ENCODE measurements at regions not wholly inside any gene's neighbourhood (a gene's known extent, or its start where the extent isn't known, plus 50 kb on each side); places are given as distances from the start of the nearest gene placed in this dataset.

GRCh38 chr15:38190501-38190900 lies 62.1 kb upstream of the SPRED1 start:
- Histone ChIP-seq H3K27ac (ENCODE audit: low read depth, low read length) (no peak overlapping the region), H3K9me2 (ENCODE audit: insufficient read depth) (no peaks in the 10 kb centered on the region), H3K9me3 (ENCODE audit: control insufficient read depth in 1 of 2, insufficient read depth in 1 of 2, low read depth in 1 of 2, low read length in 2 of 2) (no peaks in the 10 kb centered on the region), H3K9ac (ENCODE audit: low read length) (no peak overlapping the region), H3K27me3 (ENCODE audit: insufficient read depth, low read length) (peaks cover 26% of the 10 kb centered on the region), H3K79me2 (ENCODE audit: insufficient read depth, low read length) (no peaks in the 10 kb centered on the region), H3K4me2 (ENCODE audit: low read length) (no peak overlapping the region), H3K4me3 (replicated peaks in 1 of 2; ENCODE audit: low read depth in 1 of 2, low read length in 2 of 2) (no peak overlapping the region), H3K4me1 (ENCODE audit: control insufficient read depth in 1 of 2, insufficient read depth in 2 of 2, low read length in 2 of 2) (no peaks in the 10 kb centered on the region), H3K36me3 (ENCODE audit: control insufficient read depth in 1 of 2, insufficient read depth in 2 of 2, low read length in 2 of 2) (no peaks in the 10 kb centered on the region), H4K20me1 (ENCODE audit: insufficient read depth) (no peaks in the 10 kb centered on the region), H2AFZ (ENCODE audit: low read depth, low read length, poor library complexity, severe bottlenecking) (no peak overlapping the region)
- TF ChIP-seq CBX3 (IDR thresholded peaks at IDR 0.05; ENCODE audit: low read depth): no peak
- no peak for TF ChIP-seq EGR1 (IDR thresholded peaks at IDR 0.05; ENCODE audit: low read depth)
- TF ChIP-seq ATF3 (IDR thresholded peaks at IDR 0.05): no peak
- TF ChIP-seq MAX (IDR thresholded peaks at IDR 0.05): no peak
- TF ChIP-seq FOSL1 (IDR thresholded peaks at IDR 0.05; ENCODE audit: low read depth): no peak
- no peak for TF ChIP-seq ZFX (IDR thresholded peaks at IDR 0.05)
- TF ChIP-seq CEBPB (IDR thresholded peaks at IDR 0.05; ENCODE audit: low read depth): no peak
- no peak for TF ChIP-seq RAD21 (IDR thresholded peaks at IDR 0.05; ENCODE audit: low read depth)
- TF ChIP-seq POLR2A (IDR thresholded peaks at IDR 0.05; ENCODE audit: borderline replicate concordance, extremely low read depth, insufficient read depth, insufficient read length): no peak
- TF ChIP-seq EZH2 (IDR thresholded peaks at IDR 0.05): no peak
- no peak for TF ChIP-seq CTCF (IDR thresholded peaks at IDR 0.05 in 2 of 3, conservative IDR thresholded peaks at IDR 0.05 in 1 of 3; ENCODE audit: borderline replicate concordance in 1 of 3, insufficient read depth in 1 of 3, low read depth in 2 of 3, low read length in 2 of 3)
- no peak for TF ChIP-seq POLR2AphosphoS5 (IDR thresholded peaks at IDR 0.05; ENCODE audit: low read depth, low read length)
- TF ChIP-seq ZBTB33 (IDR thresholded peaks at IDR 0.05; ENCODE audit: extremely low read depth, insufficient replicate concordance, low read length): no peak
- no peak for TF ChIP-seq SIN3A (IDR thresholded peaks at IDR 0.05; ENCODE audit: low read depth)
- DNase-seq (ENCODE audit: low read depth, low spot score): no peak
- RAD21 ChIA-PET (ENCODE audit: low non-redundant PET in 1 of 2, low total read pairs in 2 of 2, uncharacterized antibody in 2 of 2, unreplicated experiment in 2 of 2): no interaction called here
- POLR2A ChIA-PET: interaction anchor here (0.6 kb wide), 1 partner anchor 31 kb away, joined by 4 read pairs; no protein-coding TSS in a partner anchor
- BruUV-seq (replicated peaks): no TSS peak
- no peak for ATAC-seq
- intact Hi-C loops (cut with micrococcal nuclease): no loop called here
- CTCF ChIA-PET: no interaction called here

All from HCT116 (cell line).